Embryonic facial prominence (tissue), 1 donor: ENCODE measurements at regions not wholly inside any gene's neighbourhood (a gene's known extent, or its start where the extent isn't known, plus 50 kb on each side); places are given as distances from the start of the nearest gene placed in this dataset.
A peak's percentile ranks its signal among the peaks of the same experiment; 100 is the strongest.

Experiments
- DNase-seq: peaks from one replicate; pipeline ENCODE4 v3.0.0-alpha.2; 2016; ENCODE audit errors: extremely low spot score

DNA sequence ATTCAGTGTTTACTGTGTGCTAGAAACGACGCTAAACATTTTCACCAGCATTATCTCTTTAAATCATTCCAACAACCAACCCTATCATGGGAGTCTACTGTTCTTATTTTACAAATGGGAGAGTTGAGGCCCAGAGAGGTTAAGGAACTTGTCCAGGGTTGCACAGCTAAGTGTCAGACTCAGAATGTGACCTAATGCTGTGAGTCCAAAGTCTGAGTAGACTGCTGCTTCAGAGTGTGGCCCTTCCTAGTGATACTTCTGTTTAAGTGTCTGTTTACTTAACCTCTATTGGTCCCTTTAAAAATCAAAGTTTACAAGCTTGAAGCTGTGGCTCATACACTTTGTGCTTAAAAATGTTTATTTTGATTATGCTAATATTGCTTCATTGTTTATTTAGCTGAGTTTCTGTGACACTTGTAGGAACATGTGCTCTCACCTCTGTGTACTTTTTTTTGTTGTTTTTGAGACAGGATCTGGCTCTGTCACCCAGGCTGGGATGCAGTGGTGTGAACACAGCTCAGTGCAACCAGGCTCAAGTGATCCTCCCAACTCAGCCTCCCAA, 84.4 kb upstream of the SYPL1 start:
- DNase-seq = no peak

DNA sequence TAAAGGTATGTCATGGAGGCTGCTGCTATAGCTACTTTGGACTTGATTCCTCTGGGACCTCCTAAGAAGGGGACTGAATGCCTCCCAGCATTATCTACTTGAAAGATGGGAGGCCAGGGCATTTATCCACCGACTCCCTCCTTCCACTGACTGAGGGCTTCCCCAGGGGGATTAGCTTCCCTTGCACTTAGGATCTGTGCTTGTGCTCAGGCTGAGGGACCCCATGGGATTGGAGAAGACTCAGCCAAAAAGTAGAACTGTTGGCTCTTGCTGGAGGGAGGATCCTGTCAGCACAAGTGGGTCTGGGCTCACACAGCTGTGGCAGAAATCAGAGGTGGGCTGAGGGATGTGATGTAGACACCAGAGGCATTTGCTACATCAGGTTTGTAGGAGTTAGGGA, 81.5 kb upstream of the SYPL1 start:
- no peak for DNase-seq

DNA sequence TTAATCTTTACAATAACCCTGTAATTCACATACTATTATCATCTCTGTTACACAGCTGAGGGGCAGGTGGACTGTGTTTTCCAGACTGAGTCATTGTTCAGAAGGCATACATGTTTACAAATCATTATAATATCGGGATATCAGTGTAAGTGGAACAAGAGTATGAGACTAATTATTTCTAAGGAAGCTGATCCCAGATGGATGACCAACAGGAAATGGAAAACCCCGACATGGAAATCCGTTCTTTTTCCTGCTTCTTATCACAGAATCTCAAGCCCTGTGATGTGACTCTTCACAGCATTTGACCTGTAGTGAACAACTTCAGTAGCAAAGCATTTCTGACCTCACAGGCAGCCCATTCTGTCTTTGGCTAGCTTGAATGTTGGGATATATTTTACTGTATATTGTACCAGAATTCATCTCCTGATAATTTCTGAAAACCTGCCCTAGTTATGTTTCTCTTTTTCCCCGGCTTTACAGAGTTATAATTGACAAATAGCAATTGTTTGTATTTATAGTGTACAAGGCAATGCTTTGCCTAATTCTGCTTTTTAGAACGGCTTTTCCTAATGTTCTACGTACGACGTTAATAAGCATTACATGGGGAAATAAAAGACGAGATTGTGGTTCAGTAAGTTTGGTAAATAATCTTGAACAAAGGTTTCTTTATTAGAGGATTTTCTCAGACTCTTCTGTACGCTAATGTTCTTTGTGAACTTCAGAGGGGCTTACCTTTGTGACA, 78.6 kb upstream of the SYPL1 start:
- no peak for DNase-seq

DNA sequence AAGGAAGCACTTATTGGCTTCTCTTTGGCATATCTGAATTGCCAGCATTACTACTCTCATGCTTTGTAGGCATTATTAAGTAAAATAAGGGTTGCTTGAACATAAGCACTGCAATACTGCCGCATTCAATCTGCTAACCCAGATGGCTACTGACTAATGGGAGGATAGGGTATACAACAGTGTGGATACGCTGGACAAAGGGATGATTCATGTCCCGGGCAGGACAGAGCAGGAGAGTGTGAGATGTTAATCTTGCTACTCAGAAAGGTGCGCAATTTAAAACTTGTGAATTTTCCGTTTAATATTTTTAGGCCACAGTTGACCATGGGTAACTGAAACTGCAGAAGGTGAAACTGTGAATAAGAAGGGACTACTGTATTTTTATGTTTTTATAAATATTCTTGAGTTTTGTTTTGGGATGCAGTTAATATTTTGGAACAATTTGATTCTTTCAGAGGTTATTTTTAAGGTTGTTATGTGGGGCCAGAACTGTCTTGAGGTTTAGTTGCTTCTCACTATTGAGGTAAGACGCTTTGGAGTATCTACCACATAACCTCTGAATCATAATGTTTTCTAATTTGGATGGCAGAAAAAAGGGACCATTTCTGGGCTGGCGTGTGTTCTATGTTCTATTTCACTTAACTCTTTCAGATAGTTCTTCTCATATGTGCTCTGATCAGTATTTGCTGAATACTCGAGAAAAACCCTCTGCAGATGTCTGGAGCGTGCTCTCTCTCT, 75.7 kb upstream of the SYPL1 start:
- DNase-seq = no peak

DNA sequence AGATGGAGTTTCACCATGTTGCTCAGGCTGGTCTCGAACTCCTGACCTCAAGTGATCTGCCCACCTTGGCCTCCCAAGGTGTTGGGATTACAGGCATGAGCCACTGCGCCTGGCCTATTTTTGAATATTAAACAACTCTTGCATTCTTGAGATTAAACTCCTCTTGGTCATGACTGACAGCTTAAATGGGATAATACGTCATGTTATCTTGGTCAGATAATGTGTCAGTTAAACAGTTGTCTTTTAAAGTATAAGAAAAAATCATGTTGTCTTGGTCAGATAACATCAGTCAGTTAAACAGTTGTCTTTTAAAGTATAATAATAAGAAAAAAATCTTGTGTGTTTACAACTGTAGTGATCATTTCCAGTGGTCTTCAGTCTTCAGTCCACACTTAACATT, 73.6 kb upstream of the SYPL1 start:
- no peak for DNase-seq

DNA sequence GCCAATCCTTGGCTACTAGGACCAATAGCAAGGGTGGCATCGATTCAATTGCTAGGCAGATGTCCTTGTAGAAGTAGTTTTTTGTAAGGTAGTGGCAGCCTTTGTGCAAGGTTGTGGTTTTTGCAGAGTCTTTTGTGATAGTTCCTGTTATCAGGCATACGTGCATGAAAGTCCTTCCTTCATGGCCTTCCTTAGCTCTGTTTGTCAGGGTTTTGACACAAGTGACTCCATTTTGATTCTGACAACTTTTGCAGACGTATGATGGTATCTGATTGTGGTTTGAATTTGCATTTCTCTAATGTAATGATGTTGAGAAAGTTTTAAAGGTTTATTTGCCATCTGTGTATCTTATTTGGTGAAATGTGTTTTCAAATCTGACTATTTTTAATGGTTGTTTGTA, 71.8 kb upstream of the SYPL1 start:
- no peak for DNase-seq

DNA sequence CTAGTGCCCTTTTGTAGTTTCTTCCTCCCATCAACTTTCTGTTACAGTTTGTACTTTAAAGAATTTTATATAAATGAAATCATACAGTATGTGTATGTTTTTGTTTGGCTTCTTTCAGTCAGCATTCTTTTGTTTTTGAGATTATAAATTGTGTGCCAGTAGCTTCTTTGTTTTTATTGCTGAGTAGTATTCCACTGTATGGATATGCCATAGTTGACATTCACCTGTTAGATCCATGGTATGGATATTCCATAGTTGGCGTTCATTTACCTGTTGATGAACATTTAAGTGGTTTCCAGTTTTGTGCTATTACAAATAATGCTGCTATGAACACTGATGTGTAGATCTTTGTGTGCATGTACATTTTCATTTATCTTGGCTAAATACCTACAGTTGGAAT, 70.8 kb upstream of the SYPL1 start:
- DNase-seq = no peak

DNA sequence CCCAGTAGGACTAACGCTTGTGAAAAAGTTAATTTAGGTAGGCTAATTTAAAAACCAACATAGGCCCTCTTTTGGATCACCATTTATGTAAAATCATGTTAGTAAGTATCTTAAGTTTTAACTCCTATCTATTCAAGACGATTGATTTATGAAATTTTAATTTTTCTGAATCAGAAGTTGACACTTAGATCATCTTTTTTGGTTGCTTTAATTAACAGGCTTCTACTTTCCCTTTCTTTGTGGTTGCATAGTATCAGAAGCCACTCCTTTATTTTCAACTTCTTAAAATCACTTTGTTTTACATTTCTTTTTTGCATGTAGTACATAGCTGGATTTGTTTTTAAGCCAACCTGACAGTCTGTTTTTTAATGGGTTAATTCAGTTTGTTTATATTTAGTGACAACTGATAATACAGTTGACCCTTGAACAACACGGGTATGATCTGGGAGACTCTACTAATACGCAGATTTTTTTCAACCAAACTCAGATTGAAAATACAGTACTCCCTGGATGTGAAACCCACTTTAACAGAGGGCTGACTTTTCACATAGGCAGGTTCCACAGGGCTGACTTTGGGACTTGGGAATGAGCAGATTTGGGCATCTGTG, 69.7 kb upstream of the SYPL1 start:
- DNase-seq = no peak

DNA sequence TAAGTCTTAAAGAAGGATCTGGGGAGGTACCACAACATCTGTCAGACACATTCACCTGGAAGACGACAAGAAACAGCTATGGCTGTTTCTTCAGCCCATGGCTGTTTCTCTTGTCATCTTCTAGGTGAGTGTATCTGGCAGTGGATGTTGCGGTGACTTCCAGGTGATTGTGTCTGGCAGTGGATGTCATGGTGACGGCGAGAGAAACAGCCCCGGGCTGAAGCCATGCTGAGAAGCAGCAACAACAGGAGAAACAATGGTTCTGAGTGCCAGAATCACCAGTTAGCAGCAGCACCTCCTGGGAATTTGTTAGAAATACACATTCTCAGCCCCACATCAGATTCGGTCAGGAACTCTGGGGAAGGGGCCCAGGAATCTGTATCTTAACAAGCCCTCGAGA, 68.6 kb upstream of the SYPL1 start:
- no peak for DNase-seq

DNA sequence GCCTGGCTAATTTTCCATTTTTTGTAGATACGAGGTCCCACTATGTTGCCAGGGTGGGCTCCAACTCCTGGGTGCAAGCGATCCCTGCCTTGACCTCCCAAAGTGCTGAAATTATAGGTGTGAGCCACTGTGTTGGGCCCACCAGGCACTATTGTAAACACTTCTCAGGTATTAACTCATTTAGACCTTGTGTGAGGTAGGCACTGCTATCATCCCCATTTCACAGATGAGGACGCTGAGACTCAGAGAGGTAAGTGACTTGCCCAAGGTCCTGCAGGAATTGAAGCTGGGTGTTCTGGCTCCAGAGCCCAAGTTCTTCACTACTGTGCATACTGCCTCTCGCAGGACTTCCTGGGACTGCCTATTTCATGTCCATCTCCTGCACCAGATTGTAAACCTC, 67.1 kb upstream of the SYPL1 start:
- DNase-seq = no peak

DNA sequence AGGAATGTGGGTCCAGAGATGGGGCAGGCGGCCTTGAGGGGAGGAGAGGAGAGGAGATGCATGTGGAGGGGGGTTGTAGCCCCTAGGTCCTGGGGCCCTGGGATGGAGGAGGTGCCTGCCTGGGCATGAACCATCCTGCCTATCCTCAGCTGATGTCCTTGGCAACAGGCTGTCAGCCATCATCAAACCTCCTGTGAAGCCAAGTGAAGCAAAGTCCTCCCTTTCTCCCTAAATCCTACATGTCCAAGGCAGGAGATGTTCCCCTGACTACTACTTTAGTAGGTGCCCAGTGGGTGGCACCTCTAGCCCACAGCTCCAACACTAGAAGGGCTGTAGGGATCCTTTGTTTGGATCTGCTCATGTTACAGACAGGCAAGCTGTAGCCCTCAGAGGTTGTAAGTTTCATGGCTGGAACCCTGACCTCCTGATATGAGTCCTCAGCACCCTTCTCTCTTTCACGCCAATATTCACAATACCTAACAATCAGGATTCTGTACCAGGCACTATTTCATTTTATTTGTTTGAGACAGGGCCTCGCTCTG, 66.6 kb upstream of the SYPL1 start:
- no peak for DNase-seq

DNA sequence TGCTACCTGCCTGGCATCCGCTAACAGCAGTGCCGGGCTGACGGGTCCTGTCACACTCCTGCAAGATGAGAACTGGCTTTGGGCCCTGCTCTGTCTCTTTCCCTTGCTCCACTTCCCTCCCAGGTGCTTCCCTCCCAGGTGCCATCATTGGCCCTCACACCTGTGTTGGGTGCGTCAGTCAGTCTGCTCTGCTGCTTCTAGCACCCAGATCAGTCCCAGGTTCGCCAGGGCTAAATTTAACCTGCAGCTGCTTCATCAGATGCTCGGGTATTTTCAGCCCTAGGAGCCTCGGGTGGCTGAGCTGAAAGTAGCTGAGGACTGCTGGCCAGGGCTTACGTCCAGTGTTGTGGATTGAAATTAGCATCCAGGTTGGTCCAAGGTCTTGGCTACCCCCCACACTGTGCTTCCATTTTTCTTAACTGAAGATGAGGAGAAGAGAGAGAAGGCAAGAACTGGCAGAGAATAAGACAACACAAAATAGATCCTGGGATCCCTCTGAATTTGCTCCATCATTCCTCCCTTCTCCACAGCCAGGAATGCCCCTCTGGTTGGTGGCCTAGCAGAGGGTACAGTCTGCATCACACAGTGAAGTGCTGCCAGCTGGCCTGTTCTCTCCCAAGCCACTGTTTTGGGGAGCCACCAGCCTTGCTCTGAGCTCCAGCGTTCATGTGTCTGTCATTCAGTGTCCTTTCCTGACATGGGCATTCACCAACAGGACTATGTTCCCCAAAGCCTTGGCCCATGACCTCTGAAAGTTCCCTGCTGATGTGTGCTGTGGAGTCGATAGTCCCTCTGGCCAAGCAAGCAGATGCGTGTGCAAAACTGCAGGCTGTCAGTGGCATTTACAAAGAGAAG, 65.9 kb upstream of the SYPL1 start:
- no peak for DNase-seq

DNA sequence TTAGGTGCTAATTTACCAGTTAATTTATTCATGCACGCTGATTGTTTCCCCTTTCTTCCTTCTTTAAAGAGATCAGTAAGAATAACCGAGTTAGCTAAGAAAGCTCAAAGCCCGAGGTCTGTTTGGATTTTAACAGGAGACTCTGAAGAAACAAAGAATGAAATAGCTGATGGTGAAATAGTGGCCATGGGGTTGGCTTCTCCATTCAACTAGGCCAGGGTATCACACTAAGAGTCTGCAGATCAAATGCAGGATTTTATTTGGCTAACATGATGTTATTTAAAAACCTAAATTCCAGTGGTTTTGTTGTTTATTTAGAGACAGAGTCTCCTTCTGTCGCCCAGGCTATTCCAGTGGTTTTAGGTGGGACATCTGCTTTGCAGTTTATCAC, 65.2 kb upstream of the SYPL1 start:
- DNase-seq = no peak

DNA sequence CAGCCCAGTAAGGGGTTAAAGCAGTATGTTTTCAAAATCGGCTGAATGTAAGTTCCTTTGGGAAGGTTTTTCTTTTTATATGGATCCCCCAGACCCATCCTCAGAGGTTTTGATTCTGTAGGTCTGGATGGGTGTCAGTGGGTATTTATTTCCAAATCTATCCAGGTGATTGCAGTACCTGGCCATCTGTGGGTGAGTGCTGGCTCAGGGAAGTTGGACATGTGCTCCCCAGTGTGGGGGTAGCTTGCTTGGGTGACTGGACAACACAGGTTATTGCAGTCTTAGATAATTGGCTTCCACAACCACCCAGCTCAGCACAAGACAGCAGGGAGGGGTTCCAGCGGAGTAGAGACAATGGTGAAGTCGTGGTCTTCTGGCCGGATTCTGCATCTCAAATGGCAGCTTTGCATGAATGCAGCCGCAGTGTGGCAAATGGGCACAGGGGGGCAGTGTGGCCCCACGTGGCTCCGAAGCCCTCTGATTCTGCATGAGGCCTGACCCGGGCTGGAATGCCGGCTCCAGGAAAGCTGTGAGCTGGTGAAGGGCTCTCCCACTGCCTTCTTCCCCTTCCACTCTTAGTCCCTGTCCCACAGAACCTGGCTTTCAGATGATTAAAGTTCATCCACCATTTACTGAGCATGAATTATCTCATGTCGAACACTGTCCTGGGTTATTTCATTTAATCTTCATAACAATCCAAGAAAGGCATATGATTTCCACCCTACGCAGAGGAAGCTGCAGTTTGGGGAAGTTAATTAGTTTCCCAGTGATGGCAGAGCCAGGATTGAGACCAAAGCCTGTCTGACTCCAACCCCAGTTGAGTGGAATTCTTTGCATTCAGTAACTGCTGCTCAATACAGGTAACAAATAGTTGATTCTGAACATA, 64.5 kb upstream of the SYPL1 start:
- DNase-seq = no peak

DNA sequence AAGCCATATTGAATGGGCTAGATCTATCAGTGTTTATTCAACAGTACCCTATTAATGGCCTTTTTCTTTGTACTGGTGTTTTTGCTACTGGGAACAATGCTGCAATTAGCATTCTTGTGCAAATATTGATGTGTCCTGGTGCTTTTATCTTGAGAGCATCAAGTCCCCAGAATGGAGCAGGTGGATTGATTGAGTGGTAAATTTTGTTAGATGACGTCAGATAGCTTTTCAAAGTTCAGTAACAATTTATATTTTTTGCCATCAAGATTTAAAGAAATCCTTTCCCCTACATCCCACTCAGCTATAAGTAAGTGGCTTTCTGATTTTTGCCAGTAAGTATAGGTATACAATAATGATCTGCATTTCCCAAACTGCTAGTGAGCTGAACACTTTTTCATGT, 63.4 kb upstream of the SYPL1 start:
- DNase-seq = no peak

DNA sequence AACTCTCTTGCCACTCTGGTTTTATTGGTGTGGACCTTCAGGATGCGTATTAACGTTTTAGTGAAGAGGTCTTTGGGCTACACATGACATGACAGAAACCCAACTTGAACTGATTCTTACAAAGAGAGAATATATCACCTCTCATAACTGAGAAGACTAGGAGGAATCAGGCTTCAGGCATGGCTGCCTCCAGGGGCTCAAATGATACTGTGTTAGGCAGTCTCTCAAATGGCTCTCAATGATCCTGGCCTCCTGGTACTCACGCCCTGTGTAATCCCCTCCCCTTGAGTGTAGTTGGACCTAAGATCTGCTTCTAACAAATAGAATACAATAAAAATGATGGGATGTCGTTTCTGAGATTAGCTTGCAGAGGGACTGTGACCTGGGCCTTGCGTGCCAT, 58.5 kb upstream of the SYPL1 start:
- DNase-seq = no peak

DNA sequence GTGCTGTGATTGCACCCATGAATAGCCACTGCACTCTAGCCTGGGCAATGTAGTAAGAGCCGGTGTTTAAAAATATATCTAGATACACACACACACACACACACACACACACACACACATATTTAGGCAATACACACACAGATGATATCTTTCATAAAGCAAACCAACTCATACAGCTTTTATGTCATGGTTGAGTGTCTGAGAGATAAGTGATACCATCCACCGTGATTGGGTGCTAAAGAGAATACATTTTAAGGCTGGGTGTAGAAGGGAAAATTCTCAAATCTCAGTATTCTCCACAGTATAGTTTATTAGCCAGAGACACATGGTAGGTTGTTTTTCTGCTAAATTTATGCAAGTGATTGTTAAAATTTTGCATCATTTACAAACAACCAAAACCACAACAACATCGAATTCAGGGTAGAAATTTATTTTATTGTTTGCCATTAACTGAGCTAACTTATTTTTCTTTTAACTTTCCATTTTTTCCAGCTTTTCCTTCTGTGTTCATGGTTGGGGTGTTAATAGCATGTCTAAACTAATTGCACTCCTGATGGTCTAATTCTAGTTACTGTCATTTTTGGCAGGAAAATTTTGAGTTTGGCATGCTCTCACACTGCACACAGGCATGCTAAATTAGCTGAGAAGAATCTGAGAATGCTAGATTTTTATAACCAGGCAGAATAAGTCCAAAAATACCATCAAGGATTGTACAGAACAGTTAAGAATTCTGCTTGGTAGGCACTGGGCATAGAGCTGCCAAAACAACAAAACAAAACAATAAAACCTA, 57.9 kb upstream of the SYPL1 start:
- no peak for DNase-seq

DNA sequence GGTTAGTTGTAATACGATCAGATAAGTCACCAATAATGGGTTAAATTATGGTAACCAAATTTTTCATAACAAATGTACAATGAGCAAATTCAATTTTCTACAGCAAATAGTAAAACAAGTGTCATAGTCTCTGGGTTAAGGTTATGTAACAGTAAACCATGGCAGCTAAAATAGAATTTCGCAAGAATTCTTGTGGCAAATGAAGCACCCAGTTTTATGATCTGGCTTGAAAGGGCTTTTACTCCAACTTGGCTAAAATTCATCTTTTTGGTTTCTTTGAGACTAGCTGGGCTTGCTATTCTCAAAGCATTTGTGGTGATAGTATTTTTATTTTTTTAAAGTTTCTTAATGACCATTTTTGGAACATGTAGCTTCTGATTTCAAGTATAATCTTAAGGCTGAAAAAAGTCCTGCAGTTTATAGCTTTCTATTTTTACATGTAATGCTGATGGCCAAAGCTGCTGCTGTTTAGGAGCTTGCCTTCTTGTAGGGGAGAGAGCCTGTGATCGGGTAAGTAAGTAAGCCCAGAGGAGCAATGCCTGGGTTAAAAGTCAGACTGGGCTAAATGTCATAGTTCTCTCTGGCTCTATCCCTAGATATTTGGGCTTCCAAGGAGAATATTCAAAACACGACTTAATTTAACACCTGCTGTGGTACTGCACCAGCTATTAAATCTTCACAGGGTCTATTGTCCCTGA, 55.5 kb upstream of the SYPL1 start:
- DNase-seq = no peak

DNA sequence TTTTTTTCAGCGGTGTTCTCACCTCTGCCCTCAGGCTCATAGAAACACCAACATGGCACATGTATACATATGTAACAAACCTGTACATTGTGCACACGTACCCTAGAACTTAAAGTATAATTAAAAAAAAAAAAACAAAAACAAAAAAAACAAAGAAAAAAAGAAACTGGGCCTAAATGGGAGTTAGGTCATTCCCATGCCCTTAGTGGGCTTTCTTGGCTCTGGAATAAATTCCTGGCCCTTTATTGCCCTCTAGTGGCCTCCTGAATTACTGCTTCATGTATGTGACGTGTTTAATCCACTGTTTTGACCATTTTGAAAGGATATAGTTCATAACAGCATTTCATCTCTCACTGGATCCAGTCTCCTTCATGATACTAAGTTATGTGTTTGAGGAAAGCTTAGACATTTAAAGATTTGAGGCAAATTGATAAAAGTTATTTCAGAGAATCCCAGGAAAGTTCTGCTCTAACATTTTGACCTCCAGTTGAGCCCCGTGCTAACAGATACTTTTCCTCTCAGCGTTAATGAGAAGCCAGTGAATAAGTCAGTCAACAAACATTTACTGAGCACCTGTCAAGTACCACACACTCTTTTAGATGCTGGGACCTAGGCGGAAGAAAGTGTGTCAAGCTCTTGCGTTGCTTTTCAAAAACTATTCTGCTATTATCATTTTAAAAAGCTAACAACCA, 54.7 kb upstream of the SYPL1 start:
- DNase-seq = peak; percentile 18
